ENCODE measurements at regions not wholly inside any gene's neighbourhood (a gene's known extent, or its start where the extent isn't known, plus 50 kb on each side); places are given as distances from the start of the nearest gene placed in this dataset.

- TF ChIP-seq POLR2A (IDR thresholded peaks at IDR 0.05; ENCODE audit: extremely low read depth, insufficient read length) (no peak), CTCF (IDR thresholded peaks at IDR 0.05; ENCODE audit: low read depth, low read length) (no peak), MYC (IDR thresholded peaks at IDR 0.05; ENCODE audit: low read depth, low read length) (no peak)
These were observed 841.0 kb upstream of the EEF2KMT start for GRCh38 chr16:5938607-5939006.
